GM21381 (cell line): ENCODE measurements at regions not wholly inside any gene's neighbourhood (a gene's known extent, or its start where the extent isn't known, plus 50 kb on each side); places are given as distances from the start of the nearest gene placed in this dataset.
"Not testable (repeated sequence)": the region's sequence is repeated elsewhere in the genome, so short reads cannot be mapped to it uniquely, and the experiment has no call there.

Experiments used
- ATAC-seq: cut with Tn5 transposase; IDR thresholded peaks from one replicate; pipeline ENCODE4 v1.9.1; 2021; ENCODE audit warnings: mild to moderate bottlenecking, moderate library complexity; ENCODE audit not compliant: unreplicated experiment

DNA sequence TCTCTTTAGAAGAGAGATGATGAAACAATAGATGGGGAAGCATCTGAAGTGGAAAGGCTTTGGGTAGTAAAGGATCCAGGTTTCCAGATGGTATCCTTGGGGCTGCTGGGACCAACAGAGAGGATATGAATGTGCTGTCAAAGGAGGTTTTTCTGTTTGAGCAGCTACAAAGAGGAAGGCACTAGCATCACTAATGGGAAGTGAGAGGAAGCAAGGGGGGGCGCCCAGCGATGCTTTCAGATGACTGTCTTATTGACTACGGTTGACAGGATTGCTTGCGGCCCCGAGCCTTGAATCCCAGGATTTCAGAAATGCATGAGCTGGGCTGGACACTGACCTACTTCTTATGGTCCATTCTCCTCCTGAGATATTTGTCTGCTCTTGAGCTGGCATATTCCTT is 103.8 kb upstream of the GALNT15 start:
- ATAC-seq = no peak

DNA sequence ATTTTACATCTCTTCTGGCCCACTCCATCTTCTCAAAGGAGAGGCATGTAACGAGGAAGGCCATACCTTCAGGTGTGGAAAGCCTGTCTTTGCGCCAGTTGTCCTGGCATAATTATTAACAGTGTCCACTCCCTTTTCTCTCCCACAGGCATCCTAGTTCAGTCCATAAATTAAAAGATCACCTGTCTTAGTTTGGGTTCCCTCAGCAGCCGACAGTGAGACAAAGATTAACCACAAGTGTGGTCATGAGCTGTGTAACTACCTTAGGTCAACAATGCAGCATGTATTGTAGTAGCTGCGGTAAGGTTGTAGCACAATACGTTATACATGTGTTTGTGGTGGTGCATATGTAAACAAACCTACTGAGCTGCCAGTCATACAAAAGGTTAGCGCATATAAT is 103.3 kb upstream of the GALNT15 start:
- no peak for ATAC-seq

DNA sequence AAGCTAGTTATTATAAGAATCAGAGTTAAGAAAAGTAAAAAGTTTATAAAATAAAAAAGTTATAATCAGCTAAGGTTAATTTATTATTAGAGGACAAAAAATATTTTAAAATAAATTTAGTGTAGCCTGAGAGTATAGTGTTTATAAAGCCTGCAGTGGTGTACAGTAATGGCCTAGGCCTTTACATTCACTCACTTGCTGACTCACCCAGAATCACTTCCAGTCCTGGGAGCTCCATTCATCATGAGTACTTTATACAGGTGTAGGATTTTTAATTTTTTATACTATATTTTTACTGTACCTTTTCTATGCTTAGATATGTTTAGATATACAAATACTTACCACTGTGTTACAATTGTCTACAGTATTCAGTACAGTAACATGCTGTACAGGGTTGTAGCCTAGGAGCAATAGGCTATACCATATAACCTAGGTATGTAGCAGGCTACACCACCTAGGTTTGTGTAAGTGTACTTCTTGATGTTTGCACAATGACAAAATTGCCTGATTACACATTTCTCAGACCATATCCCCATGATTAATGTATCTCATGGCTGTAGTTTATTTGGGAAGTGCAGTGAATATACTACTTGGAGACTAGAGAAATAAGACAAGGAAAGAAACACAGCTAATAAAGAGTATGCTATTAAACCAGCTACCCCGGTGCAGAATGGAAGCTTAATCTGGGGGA is 101.9 kb upstream of the GALNT15 start:
- no peak for ATAC-seq

DNA sequence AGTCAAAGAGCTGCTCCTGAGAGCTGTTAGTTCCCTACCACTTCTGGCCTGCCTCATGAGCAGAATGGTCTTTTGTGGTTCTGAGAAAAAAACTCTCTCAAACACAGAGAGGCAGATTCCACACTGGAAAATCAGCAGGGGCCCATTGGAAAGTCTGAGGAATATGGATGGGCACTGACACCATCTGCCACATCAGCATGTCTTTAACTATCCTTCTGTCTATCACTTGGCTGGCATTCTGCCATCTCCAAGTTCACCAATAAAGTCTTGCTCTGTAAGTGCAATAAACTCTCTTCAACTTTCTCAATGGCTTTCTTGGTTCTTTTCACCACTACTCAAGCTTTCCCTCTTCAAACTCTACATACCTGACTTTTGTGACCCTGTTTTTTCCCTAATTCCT is 101.3 kb upstream of the GALNT15 start:
- no peak for ATAC-seq

DNA sequence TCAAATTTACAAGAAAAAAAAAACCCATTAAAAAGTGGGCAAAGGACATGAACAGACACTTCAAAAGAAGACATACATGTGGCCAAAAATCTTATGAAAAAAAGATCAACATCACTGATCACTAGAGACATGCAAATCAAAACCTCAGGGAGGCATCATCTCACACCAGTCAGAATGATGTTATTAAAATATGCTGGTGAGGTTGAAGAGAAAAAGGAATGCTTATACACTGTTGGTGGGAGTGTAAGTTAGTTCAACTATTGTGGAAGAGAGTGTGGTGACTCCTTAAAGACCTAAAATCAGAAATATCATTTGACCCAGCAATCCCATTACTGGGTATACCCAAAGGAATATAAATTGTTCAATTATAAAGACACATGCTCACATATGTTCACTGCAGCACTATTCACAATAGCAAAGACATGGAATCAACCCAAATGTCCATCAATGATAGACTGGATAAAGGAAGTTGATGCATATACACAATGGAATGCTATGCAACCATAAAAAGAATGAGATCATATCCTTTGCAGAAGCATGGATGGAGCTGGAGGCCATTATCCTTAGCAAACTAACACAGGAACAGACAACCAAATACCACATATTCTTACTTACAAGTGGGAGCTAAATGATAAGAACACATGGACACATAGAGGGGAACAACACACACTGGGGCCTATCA is 100.3 kb upstream of the GALNT15 start:
- ATAC-seq = not testable (repeated sequence)

DNA sequence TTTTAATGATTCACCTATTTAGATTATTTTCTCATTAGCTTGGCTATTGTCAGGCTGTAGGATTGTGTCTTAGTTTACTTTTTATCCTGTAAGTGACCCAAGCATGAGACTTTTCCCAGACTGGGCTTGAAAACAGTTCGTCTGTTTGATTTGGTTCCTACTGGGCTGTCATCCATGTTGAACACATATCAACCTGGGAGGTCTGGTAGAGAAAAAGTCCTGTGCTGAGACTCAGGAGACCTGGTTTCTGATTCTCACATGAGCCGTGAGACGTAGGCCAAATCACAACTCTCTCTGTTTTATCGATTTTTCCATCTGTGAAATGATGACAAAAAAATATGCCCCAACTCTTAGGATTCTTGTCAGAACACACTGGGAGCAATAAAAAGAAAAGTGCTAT is 98.8 kb upstream of the GALNT15 start:
- no peak for ATAC-seq

DNA sequence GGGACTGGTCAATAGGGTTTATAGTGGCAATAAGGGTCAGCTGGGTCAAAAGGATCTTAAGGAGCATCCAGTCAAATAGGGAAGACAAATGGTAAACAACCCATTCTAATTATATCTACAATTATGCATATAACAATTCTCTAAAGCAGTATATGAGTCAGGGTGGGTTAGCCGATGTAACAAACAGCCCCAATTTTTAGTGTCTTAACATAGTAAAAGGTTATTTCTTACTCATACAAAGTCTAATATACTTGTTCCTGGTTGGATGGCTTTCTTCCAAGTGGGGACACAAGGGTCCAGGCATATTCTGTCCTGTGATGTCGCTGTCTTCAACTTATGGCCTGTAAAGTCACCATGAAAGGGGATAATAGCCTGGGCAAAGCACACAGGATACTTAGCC is 97.9 kb upstream of the GALNT15 start:
- no peak for ATAC-seq

DNA sequence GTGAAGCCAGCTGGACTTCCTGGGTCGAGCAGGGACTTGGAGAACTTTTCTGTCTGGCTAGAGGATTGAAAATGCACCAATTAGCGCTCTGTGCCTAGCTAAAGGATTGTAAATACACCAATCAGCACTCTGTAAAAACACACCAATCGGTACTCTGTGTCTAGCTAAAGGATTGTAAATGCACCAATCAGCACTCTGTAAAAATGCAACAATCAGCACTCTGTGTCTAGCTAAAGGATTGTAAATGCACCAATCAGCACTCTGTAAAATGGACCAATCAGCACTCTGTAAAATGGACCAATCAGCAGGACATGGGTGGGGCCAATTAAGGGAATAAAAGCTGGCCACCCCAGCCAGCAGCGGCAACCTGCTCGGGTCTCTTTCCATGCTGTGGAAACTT is 97.3 kb upstream of the GALNT15 start:
- not testable (repeated sequence) for ATAC-seq

DNA sequence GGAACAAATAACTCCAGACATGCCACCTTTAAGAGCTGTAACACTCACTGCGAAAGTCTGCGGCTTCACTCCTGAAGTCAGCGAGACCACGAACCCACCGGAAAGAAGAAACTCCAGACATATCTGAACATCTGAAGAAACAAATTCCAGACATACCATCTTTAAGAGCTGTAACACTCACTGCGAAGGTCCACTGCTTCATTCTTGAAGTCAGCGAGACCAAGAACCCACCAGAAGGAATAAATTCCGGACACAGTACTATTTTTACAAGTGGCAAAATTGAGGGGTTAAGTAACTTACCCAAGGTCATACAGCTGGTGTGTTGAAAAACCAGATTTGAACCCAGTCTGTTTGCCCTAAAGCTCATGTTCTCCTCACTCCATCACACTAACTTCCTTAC is 96.8 kb upstream of the GALNT15 start:
- not testable (repeated sequence) for ATAC-seq

DNA sequence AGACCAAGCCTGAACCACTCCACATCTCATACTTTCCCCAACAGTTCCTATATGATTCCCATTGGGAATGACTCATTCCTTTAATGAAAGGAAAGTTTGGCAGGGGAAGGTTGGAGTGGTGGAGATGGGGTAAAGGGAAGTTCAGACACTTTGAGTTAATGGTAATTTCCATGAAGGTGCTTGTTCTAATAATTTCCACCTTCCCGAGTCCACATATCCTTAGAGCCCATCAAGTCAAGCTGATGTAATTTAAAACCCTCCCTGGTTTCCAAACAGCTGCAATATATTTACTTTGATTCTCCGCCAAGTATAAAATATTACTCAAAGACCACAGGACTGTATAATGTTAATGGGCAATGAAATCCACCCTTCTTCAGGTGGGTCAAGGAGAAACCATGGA is 95.0 kb upstream of the GALNT15 start:
- ATAC-seq = no peak

DNA sequence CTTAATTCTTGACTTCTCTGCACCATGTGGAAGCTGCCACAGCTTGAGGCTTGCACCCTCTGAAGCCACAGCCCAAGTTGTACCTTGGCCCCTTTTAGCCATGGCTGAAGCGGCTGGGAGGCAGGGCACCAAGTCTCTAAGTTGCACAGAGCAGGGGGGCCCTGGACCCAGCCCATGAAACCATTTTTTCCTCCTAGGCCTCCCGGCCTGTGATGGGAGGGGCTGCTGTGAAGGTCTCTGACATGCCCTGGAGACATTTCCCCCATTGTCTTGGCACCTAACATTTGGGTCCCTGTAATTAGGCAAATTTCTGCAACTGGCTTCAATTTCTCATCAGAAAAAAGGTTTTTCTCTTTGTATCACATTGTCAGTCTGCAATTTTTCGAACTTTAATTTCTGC is 92.8 kb upstream of the GALNT15 start:
- ATAC-seq = no peak

DNA sequence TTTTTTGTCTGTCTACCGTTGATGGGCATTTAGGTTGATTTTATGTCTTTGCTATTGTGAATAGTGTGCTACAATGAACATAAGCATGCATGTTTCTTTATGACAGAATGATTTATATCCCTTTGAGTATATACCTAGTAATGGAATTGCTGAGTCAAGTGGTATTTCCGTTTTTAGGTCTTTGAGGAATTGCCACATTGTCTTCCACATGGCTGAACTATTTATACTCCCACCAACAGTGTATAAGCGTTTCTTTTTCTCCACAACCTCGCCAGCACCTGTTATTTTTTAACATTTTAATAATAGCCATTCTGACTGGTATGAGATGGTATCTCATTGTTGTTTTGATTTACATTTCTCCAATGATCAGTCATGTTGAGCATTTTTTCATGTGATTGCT is 89.6 kb upstream of the GALNT15 start:
- no peak for ATAC-seq

DNA sequence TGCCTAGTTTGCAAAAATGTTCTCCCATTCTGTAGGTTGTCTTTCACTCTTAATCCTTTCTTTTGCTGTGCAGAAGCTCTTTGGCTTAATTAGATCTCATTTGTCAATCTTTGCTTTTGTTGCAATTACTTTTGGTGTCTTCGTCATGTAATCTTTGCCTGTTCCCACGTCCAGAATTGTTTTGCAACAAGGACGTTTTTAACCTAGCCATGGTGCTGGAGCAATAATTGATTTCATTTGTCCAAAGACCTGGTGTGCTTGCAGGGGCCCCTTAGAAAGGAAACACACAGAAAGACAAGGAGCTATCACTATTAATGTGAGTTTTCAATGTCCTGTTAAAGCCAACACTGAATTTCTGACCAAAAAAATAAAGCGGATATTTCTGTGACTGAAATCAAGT is 89.1 kb upstream of the GALNT15 start:
- no peak for ATAC-seq

DNA sequence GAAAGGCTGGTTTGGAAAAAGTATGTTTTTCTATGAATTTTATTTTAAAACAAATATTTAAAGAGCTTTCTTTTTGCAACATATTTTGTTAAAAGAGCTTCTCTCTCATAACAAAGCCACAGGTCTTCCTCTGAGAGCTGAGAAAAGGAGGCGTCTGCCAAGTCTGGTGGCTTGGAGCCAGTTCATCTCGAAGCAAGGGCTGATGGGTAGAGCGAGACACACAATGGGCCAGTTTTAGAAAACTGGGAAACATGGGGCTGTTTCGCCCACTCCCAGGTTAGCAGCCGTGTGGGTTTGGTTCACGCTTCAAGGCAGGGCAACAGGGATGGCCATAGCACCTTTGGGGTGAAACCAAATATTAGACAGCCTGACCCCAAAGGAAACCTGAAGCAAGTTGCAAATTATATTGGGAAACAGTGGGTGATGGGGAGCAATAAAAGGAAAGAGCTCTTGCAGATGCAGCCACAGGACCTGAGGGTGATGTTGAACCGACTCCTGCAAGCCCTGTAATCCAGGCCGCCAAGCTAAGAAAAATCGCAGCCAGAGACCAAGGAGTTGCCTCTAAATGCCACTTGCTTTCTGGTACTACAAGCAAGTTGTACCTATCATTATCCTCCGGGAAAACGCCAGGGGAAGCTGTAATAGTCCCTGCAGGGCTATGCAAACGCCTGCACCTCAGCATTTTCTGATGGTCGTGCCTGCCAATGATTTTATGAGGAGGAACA is 88.4 kb upstream of the GALNT15 start:
- no peak for ATAC-seq

DNA sequence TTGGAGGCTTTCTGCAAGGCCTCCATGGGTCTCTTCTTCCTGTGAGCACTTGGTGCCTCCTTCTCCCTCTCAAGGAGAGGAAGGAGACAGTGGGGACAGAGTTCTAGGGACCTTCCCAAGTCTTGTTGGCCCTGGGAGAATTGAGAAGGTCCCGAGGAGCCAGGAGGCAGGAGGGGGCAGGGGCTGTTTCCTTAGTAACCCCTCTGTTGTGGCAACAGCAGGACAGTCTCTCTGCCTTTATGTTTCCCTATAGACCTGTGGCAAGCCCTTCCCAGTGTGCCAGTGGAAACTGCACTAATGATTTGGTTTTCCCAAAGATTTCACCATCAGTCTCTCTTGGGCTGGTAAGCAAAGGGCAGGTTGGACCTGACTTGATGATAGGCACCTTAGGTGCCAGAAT is 87.8 kb upstream of the GALNT15 start:
- ATAC-seq = no peak

DNA sequence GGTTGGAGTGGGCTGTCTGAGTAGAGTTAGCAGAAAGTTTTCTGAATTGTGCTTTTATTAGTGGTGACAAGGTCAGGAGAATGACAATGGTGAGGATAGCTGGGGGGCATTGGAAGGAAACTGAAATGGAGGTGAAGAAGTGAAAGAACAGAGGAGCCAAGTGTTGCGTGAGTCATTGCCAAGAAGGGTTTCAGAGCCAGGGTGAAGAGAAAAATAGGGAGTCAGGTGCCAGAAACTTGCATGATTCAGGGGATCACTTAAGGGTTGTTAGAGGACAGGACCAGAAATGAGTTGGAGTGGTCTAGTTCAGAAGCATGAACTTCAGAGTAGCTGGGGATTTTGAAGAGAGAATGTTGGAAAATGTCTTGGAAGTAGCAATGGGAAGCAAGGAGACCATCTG is 86.0 kb upstream of the GALNT15 start:
- no peak for ATAC-seq

DNA sequence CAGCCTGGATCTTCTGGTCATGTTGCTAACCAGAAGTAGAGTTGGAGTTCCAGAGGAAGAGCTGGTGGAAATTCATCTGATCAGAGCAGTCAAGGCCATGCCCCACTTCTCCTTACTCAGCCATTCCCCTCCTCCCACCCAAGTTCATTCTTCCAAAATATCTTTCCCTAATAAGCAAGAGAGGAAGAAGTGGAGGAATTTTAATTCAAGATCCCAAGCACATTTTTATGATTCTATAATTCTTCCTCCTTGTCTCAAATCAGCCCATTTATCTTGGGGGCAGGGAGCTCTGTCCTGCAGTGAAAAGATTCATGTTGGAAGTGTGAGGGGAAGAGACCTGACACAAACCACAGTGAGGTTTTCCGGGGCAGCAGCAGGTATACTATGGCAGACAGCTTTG is 85.0 kb upstream of the GALNT15 start:
- ATAC-seq = no peak

DNA sequence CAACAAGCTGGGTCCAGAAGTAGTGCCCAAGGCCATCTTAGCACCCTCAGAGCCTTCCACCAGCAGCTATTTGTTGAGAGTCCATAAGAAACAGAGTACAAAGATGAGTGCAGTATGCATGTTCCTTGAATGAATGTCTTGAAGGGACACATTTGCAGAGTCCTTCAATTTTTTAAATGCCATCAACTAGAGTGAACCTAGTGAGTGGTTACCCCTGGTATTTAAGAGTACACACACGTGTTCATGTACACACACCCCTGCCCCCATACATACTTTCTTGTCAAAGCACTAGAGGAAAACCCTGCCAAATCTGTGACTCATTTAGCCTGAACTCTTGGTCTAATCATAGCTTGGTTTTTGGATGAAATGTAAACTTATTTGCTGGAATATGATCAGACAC is 84.5 kb upstream of the GALNT15 start:
- ATAC-seq = no peak

DNA sequence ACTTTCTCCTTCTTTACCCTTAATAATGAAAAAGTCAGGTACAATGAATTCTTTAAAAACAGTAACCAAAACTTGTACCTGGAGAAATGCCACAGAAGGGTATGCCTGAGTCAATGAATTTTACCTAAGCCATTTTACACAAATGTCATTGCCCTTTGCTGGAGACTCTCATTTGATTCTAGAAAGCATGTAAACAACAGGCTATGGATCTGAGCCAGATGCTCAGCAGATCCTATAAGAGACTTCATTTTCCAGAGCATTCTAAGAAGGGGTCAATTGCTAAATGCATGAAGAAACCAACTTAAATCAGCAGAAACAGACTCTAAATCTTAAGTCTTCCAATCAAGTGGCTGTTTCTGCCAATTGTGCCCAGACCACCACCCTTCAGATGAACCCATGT is 83.8 kb upstream of the GALNT15 start:
- no peak for ATAC-seq

DNA sequence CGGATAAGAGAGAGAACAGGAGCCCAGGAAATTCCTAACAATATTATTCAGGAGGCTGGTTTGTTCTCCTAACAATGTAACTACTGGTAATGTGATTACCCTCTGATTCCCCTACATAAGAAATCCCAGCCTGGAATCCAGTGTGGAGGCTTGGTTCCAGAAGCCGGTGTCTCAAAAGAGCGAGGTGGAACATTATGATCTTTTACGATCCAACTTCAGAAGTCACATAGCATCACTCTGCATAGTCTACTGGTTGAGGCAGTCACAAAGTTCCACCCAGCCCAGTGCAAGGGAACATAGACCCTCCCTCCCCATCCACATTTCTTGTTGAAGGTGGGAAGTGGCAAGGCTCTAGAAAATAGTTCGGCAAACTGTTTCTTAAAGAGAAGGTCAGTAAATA is 81.6 kb upstream of the GALNT15 start:
- no peak for ATAC-seq

DNA sequence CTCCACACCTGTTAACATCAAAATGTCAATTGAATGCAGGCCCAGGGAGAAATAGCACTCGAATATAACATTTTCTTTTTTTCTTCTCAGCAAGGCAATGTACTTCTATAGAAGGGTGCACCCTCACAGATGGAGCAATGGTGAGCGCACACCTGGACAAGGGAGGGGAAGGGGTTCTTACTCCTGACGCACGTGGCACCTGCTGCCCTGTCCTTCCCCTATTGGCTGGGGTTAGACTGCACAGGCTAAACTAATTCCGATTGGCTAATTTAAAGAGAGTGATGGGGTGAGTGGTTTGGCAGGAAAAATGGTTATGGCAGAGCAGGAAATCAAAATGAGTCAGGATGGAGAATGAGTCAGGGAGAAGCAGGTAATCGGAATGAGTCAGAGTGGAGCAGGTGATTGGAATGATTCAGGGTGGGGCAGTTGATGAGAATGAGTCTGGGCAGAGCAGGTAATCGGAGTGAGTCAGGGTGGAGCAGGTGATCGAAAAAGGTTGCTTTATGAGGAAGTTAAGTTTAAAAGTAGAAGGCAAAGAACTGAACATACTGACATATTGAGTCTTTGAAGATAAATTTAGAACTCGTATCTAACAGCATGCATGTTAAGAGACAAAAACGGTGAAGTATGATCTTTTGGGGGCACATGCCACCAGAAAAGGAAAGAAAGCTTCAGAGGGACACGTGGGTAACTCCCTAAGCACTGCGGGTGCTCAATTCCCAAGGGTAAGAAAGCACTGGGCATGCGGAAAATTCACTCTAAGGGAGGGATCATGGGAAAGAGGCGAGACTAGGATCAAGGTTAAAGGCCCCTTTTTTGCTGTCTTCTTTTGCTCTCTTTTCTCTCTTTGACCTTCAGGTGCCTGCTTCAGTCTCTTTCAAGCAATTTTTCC is 72.9 kb upstream of the GALNT15 start:
- ATAC-seq = no peak
